MCF 10A (cell line): ENCODE measurements at regions not wholly inside any gene's neighbourhood (a gene's known extent, or its start where the extent isn't known, plus 50 kb on each side); places are given as distances from the start of the nearest gene placed in this dataset.

Source experiments
- BruUV-seq: library from RNA; stranded (reverse); fragments of 400-500 nt; replicated peaks from 2 replicates; lab custom pipeline; 2021; lab: Mats Ljungman, UMichigan
- CTCF ChIA-PET: fragments of 300-600 bp; sonication (Branson Sonifier 250); formaldehyde crosslinking; extraction: SDS; loops from one replicate; lab custom pipeline; 2021; ENCODE audit warnings: antibody characterized with exemption, inconsistent platforms; lab: Yijun Ruan, JAX
- POLR2A ChIA-PET: fragments of 300-600, 350-650 bp; sonication (Branson Sonifier 250); formaldehyde crosslinking; extraction: SDS; loops from one replicate; lab custom pipeline; 2020; ENCODE audit warnings: antibody characterized with exemption, inconsistent platforms; lab: Yijun Ruan, JAX
- DNase-seq: peaks from one replicate; pipeline ENCODE4 v3.0.0-alpha.2; 2018; ENCODE audit not compliant: unreplicated experiment
- H3K27ac Mint-ChIP-seq: one replicate; pipeline ENCODE4 v1.8.0; 2022; ENCODE audit warnings: mild to moderate bottlenecking, low read depth, mixed read lengths; ENCODE audit not compliant: unreplicated experiment
- H3K27me3 Mint-ChIP-seq: one replicate; pipeline ENCODE4 v1.8.0; 2022; ENCODE audit warnings: mixed read lengths; ENCODE audit not compliant: insufficient read depth, unreplicated experiment
- H3K36me3 Mint-ChIP-seq: one replicate; pipeline ENCODE4 v1.8.0; 2022; ENCODE audit warnings: mild to moderate bottlenecking, moderate library complexity, mixed read lengths; ENCODE audit not compliant: insufficient read depth, unreplicated experiment
- H3K4me1 Mint-ChIP-seq: one replicate; pipeline ENCODE4 v1.8.0; 2022; ENCODE audit warnings: mixed read lengths; ENCODE audit not compliant: insufficient read depth, unreplicated experiment
- H3K4me3 Mint-ChIP-seq: one replicate; pipeline ENCODE4 v1.8.0; 2022; ENCODE audit warnings: mild to moderate bottlenecking, moderate library complexity, mixed read lengths; ENCODE audit not compliant: unreplicated experiment
- H3K9me3 Mint-ChIP-seq: one replicate; pipeline ENCODE4 v1.8.0; 2022; ENCODE audit warnings: mixed read lengths; ENCODE audit not compliant: unreplicated experiment
- CTCF ChIP-seq: fragments of 200-600 bp; IDR thresholded peaks from one replicate; pipeline ENCODE4 v1.8.0; 2022; ENCODE audit warnings: antibody characterized with exemption, mild to moderate bottlenecking; ENCODE audit not compliant: unreplicated experiment
- intact Hi-C: fragments of 100-400 bp; cut with micrococcal nuclease; formaldehyde crosslinking; loops from 2 replicates; pipeline ENCODE4 v1.14.1; 2022

- DNase-seq, result no peak
- no peaks in the 10 kb centered on the region for H3K9me3 Mint-ChIP-seq
- POLR2A ChIA-PET, result no interaction called here
- CTCF ChIA-PET, result no interaction called here
- H3K36me3 Mint-ChIP-seq, result no peaks in the 10 kb centered on the region
- H3K27me3 Mint-ChIP-seq, result no peaks in the 10 kb centered on the region
- no TSS peak for BruUV-seq
- TF ChIP-seq CTCF, result no peak
- H3K27ac Mint-ChIP-seq, result no peak overlapping the region
- H3K4me1 Mint-ChIP-seq, result no peaks in the 10 kb centered on the region
- intact Hi-C loops, result no loop called here
- no peak overlapping the region for H3K4me3 Mint-ChIP-seq
Observed at GRCh38 chr13:68645814-68646213, 1415.7 kb upstream of the PCDH9 start.

GRCh38 chr13:68644611-68645010, 1414.5 kb upstream of the PCDH9 start:
- ChIA-PET CTCF (no interaction called here), POLR2A (no interaction called here)
- Mint-ChIP-seq H3K36me3 (no peaks in the 10 kb centered on the region), H3K9me3 (no peaks in the 10 kb centered on the region), H3K27ac (no peak overlapping the region), H3K27me3 (no peaks in the 10 kb centered on the region), H3K4me1 (no peaks in the 10 kb centered on the region), H3K4me3 (no peak overlapping the region)
- intact Hi-C loops, result no loop called here
- no TSS peak for BruUV-seq
- DNase-seq, result no peak
- TF ChIP-seq CTCF, result no peak

- H3K4me3 Mint-ChIP-seq, result no peak overlapping the region
- H3K27me3 Mint-ChIP-seq, result no peaks in the 10 kb centered on the region
- DNase-seq, result no peak
- H3K4me1 Mint-ChIP-seq, result no peaks in the 10 kb centered on the region
- TF ChIP-seq CTCF, result no peak
- ChIA-PET CTCF (interaction anchor here (0.5 to 0.8 kb wide), 2 partner anchors 436 to 1457 kb away, joined by 3 to 4 read pairs; no protein-coding TSS in a partner anchor), POLR2A (no interaction called here)
- no peak overlapping the region for H3K27ac Mint-ChIP-seq
- H3K9me3 Mint-ChIP-seq, result no peaks in the 10 kb centered on the region
- intact Hi-C loops, result no loop called here
- no peaks in the 10 kb centered on the region for H3K36me3 Mint-ChIP-seq
- no TSS peak for BruUV-seq
Observed at GRCh38 chr13:68636784-68637183, 1406.6 kb upstream of the PCDH9 start.

GRCh38 chr13:68628994-68629393, 1398.9 kb upstream of the PCDH9 start:
- no peaks in the 10 kb centered on the region for H3K27me3 Mint-ChIP-seq

More at GRCh38 chr13:68628994-68629393, 1398.9 kb upstream of the PCDH9 start:
- no peak for TF ChIP-seq CTCF
- BruUV-seq, result no TSS peak
- no peak overlapping the region for H3K4me3 Mint-ChIP-seq
- ChIA-PET CTCF (no interaction called here), POLR2A (no interaction called here)
- no peaks in the 10 kb centered on the region for H3K4me1 Mint-ChIP-seq
- intact Hi-C loops, result no loop called here
- no peaks in the 10 kb centered on the region for H3K9me3 Mint-ChIP-seq
- no peaks in the 10 kb centered on the region for H3K36me3 Mint-ChIP-seq
- no peak for DNase-seq
- no peak overlapping the region for H3K27ac Mint-ChIP-seq
